ENCODE measurements at regions not wholly inside any gene's neighbourhood (a gene's known extent, or its start where the extent isn't known, plus 50 kb on each side); places are given as distances from the start of the nearest gene placed in this dataset.

- TF ChIP-seq CTCF (IDR thresholded peaks at IDR 0.05; ENCODE audit: control extremely low read depth in 1 of 3, insufficient read depth in 1 of 3, low read depth in 1 of 3, low read length in 3 of 3) = no peak
- no peak for TF ChIP-seq POLR2AphosphoS5 (IDR thresholded peaks at IDR 0.05; ENCODE audit: low read depth, low read length)
- no peak for TF ChIP-seq ATF2 (IDR thresholded peaks at IDR 0.05; ENCODE audit: low read length)
- TF ChIP-seq SAP30 (IDR thresholded peaks at IDR 0.05; ENCODE audit: insufficient read depth, insufficient replicate concordance, low read length) = no peak
- TF ChIP-seq TCF12 (IDR thresholded peaks at IDR 0.05; ENCODE audit: low read depth, low read length) = no peak
- no peak for TF ChIP-seq POLR2A (IDR thresholded peaks at IDR 0.05; ENCODE audit: control extremely low read depth in 1 of 2, low read depth in 2 of 2, low read length in 2 of 2)
- no peak for TF ChIP-seq RFX5 (IDR thresholded peaks at IDR 0.05; ENCODE audit: borderline replicate concordance, low read depth, low read length)
- no peak for TF ChIP-seq EP300 (IDR thresholded peaks at IDR 0.05; ENCODE audit: borderline replicate concordance in 1 of 2, low read depth in 2 of 2, low read length in 2 of 2)
Measured at GRCh38 chr4:24226667-24227066, 336.8 kb upstream of the PPARGC1A start.
